ENCODE measurements at regions not wholly inside any gene's neighbourhood (a gene's known extent, or its start where the extent isn't known, plus 50 kb on each side); places are given as distances from the start of the nearest gene placed in this dataset.

DNA sequence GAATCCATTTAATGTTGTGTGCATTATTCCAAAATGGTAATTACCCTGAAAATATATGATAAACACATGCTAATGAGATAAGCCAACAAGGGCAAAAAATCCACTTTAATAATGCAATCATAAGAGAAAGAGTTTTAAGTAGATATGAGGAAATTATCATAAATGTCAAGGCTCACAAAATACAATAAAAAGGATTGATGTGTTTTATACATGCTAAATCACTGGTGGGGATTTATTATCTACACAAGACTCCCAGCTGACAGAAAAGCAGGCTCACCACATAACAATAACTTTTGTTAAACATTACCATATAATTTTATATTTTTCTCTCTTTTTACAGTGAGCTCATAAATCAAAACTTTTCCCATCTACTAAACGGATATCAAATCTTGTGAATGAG, 306.2 kb upstream of the GRAMD2B start:
- no peak overlapping the region for H3K4me3 ChIP-seq
- no peak overlapping the region for H3K9ac ChIP-seq (ENCODE audit: control insufficient read depth, insufficient read depth, low read length)
- no peak overlapping the region for H3K27ac ChIP-seq (ENCODE audit: control insufficient read depth, insufficient read depth)
- no peaks in the 10 kb centered on the region for H3K36me3 ChIP-seq (ENCODE audit: control insufficient read depth in 2 of 2, insufficient read depth in 2 of 2, low read length in 1 of 2)
- ChIA-PET POLR2A (no interaction called here), RAD21 (ENCODE audit: unreplicated experiment) (no interaction called here), CTCF (no interaction called here), SMC1A (ENCODE audit: uncharacterized antibody, unreplicated experiment) (no interaction called here)
- no peak for TF ChIP-seq MEF2A (IDR thresholded peaks at IDR 0.05; ENCODE audit: insufficient read depth, low read depth, low read length)
- no peaks in the 10 kb centered on the region for H3K27me3 ChIP-seq (replicated peaks in 1 of 2; ENCODE audit: control insufficient read depth in 2 of 2, insufficient read depth in 2 of 2, low read length in 1 of 2)
- intact Hi-C loops (cut with micrococcal nuclease; ENCODE audit: unreplicated experiment) (no loop called here), in situ Hi-C loops (cut with MboI) (no loop called here)
- no peaks in the 10 kb centered on the region for H4K20me1 ChIP-seq (ENCODE audit: control insufficient read depth, insufficient read depth)
- DNase-seq (ENCODE audit: low read depth, low spot score), result no peak
- no peak for ATAC-seq
- no TSS peak for BruUV-seq (replicated peaks)
- 0% methylated on average over 1 of the region's 1 CpG for WGBS (ENCODE audit: insufficient coverage, insufficient replicate concordance, low lambda C conversion rate, missing lambda C conversion rate)
- H3K4me1 ChIP-seq (ENCODE audit: control insufficient read depth, insufficient read depth, low read length), result no peaks in the 10 kb centered on the region
- FAIRE-seq, result no peak
- H3K9me3 ChIP-seq (replicated peaks; ENCODE audit: control insufficient read depth, insufficient read depth, low read length), result no peaks in the 10 kb centered on the region
- H3K4me2 ChIP-seq (ENCODE audit: control insufficient read depth, insufficient read depth), result no peak overlapping the region
- no peak overlapping the region for H2AFZ ChIP-seq (ENCODE audit: control insufficient read depth, low read depth, low read length)
- H3K79me2 ChIP-seq (ENCODE audit: control insufficient read depth, insufficient read depth, low read length), result no peaks in the 10 kb centered on the region

DNA sequence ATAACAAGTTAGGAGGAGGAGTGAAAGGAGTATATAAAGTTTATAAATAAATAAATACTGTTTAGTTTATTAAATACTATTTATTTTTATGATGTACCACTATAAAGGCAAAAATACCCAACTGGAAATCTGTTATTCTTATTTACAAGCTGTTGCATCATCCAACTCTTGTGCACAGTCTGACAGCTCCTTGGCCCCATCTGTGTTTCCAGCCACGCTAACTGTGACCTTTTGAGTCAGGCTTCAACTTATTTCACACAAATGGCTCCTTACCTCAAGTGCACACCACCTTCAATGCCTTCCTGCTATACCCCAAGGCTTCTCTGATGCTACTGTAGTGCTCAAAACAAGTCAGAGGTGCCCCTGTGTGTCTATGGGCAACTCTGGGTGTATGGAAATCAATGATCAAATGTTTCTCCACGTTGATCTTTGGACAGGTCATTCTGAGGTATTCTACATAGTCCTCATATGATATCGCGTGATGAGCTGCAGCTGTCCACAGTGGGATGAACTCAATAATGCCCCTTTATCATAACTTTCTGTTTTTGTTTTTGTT, 303.2 kb upstream of the GRAMD2B start:
- WGBS (ENCODE audit: insufficient coverage, insufficient replicate concordance, low lambda C conversion rate, missing lambda C conversion rate), result 48% methylated on average over 4 of the region's 4 CpGs
- Histone ChIP-seq H3K4me2 (ENCODE audit: control insufficient read depth, insufficient read depth) (no peak overlapping the region), H3K4me1 (ENCODE audit: control insufficient read depth, insufficient read depth, low read length) (no peaks in the 10 kb centered on the region), H2AFZ (ENCODE audit: control insufficient read depth, low read depth, low read length) (no peak overlapping the region), H3K27ac (ENCODE audit: control insufficient read depth, insufficient read depth) (no peak overlapping the region), H3K4me3 (no peak overlapping the region), H3K27me3 (replicated peaks in 1 of 2; ENCODE audit: control insufficient read depth in 2 of 2, insufficient read depth in 2 of 2, low read length in 1 of 2) (no peaks in the 10 kb centered on the region), H4K20me1 (ENCODE audit: control insufficient read depth, insufficient read depth) (no peaks in the 10 kb centered on the region), H3K79me2 (ENCODE audit: control insufficient read depth, insufficient read depth, low read length) (no peaks in the 10 kb centered on the region), H3K9me3 (replicated peaks; ENCODE audit: control insufficient read depth, insufficient read depth, low read length) (no peaks in the 10 kb centered on the region), H3K36me3 (ENCODE audit: control insufficient read depth in 2 of 2, insufficient read depth in 2 of 2, low read length in 1 of 2) (no peaks in the 10 kb centered on the region), H3K9ac (ENCODE audit: control insufficient read depth, insufficient read depth, low read length) (no peak overlapping the region)
- no peak for DNase-seq (ENCODE audit: low read depth, low spot score)
- ChIA-PET SMC1A (ENCODE audit: uncharacterized antibody, unreplicated experiment) (no interaction called here), POLR2A (no interaction called here), CTCF (no interaction called here), RAD21 (ENCODE audit: unreplicated experiment) (no interaction called here)
- no TSS peak for BruUV-seq (replicated peaks)
- no peak for ATAC-seq
- no peak for FAIRE-seq
- in situ Hi-C loops (cut with MboI) (no loop called here), intact Hi-C loops (cut with micrococcal nuclease; ENCODE audit: unreplicated experiment) (no loop called here)
- TF ChIP-seq, protein P1, sequence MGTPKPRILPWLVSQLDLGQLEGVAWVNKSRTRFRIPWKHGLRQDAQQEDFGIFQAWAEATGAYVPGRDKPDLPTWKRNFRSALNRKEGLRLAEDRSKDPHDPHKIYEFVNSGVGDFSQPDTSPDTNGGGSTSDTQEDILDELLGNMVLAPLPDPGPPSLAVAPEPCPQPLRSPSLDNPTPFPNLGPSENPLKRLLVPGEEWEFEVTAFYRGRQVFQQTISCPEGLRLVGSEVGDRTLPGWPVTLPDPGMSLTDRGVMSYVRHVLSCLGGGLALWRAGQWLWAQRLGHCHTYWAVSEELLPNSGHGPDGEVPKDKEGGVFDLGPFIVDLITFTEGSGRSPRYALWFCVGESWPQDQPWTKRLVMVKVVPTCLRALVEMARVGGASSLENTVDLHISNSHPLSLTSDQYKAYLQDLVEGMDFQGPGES (IDR thresholded peaks at IDR 0.05), result no peak
- TF ChIP-seq ZNF24 (IDR thresholded peaks at IDR 0.05) (no peak), SUPT20H (IDR thresholded peaks at IDR 0.05; ENCODE audit: borderline replicate concordance, control insufficient read depth, low read depth, low read length) (no peak), GABPA (IDR thresholded peaks at IDR 0.05; ENCODE audit: low read depth) (no peak), EP300 (IDR thresholded peaks at IDR 0.05; ENCODE audit: borderline replicate concordance in 1 of 2, control insufficient read depth in 1 of 2, low read depth in 2 of 2, low read length in 2 of 2) (no peak), JUND (IDR thresholded peaks at IDR 0.05; ENCODE audit: low read depth, low read length) (no peak), YBX1 (IDR thresholded peaks at IDR 0.05) (no peak), RAD21 (IDR thresholded peaks at IDR 0.05; ENCODE audit: insufficient read depth, low read depth, low read length) (no peak)
- TF ChIP-seq, protein P2, sequence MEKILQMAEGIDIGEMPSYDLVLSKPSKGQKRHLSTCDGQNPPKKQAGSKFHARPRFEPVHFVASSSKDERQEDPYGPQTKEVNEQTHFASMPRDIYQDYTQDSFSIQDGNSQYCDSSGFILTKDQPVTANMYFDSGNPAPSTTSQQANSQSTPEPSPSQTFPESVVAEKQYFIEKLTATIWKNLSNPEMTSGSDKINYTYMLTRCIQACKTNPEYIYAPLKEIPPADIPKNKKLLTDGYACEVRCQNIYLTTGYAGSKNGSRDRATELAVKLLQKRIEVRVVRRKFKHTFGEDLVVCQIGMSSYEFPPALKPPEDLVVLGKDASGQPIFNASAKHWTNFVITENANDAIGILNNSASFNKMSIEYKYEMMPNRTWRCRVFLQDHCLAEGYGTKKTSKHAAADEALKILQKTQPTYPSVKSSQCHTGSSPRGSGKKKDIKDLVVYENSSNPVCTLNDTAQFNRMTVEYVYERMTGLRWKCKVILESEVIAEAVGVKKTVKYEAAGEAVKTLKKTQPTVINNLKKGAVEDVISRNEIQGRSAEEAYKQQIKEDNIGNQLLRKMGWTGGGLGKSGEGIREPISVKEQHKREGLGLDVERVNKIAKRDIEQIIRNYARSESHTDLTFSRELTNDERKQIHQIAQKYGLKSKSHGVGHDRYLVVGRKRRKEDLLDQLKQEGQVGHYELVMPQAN (conservative IDR thresholded peaks at IDR 0.05), result no peak
- TF ChIP-seq, protein P3, sequence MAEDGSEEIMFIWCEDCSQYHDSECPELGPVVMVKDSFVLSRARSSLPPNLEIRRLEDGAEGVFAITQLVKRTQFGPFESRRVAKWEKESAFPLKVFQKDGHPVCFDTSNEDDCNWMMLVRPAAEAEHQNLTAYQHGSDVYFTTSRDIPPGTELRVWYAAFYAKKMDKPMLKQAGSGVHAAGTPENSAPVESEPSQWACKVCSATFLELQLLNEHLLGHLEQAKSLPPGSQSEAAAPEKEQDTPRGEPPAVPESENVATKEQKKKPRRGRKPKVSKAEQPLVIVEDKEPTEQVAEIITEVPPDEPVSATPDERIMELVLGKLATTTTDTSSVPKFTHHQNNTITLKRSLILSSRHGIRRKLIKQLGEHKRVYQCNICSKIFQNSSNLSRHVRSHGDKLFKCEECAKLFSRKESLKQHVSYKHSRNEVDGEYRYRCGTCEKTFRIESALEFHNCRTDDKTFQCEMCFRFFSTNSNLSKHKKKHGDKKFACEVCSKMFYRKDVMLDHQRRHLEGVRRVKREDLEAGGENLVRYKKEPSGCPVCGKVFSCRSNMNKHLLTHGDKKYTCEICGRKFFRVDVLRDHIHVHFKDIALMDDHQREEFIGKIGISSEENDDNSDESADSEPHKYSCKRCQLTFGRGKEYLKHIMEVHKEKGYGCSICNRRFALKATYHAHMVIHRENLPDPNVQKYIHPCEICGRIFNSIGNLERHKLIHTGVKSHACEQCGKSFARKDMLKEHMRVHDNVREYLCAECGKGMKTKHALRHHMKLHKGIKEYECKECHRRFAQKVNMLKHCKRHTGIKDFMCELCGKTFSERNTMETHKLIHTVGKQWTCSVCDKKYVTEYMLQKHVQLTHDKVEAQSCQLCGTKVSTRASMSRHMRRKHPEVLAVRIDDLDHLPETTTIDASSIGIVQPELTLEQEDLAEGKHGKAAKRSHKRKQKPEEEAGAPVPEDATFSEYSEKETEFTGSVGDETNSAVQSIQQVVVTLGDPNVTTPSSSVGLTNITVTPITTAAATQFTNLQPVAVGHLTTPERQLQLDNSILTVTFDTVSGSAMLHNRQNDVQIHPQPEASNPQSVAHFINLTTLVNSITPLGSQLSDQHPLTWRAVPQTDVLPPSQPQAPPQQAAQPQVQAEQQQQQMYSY (CRISPR knock-in tag; IDR thresholded peaks at IDR 0.05), result no peak

All from GM12878 (cell line).